Astrocyte (in vitro differentiated cells and primary cell): ENCODE measurements at regions not wholly inside any gene's neighbourhood (a gene's known extent, or its start where the extent isn't known, plus 50 kb on each side); places are given as distances from the start of the nearest gene placed in this dataset.

Experiments used
- DNase-seq: peaks from one replicate; pipeline ENCODE4 v3.0.0-alpha.2; 2010; ENCODE audit warnings: low read depth
- FAIRE-seq: peaks from 2 replicates; lab custom pipeline; 2011; peaks lifted over from hg19 to GRCh38; lab: Jason Lieb, UNC
- H2AFZ ChIP-seq: 2 replicates; pipeline ENCODE4 v1.6.0; 2012; ENCODE audit warnings: low read depth, low read length, inconsistent platforms
- H3K27ac ChIP-seq: 2 replicates; pipeline ENCODE4 v1.5.1; 2011; ENCODE audit warnings: low read depth, low read length, inconsistent platforms
- H3K27me3 ChIP-seq: 2 replicates; pipeline ENCODE4 v1.6.0; 2011; ENCODE audit warnings: low read length, inconsistent platforms; ENCODE audit not compliant: insufficient read depth
- H3K36me3 ChIP-seq: 2 replicates; pipeline ENCODE4 v1.5.1; 2011; ENCODE audit warnings: low read length, inconsistent platforms; ENCODE audit not compliant: insufficient read depth
- H3K4me1 ChIP-seq: 2 replicates; pipeline ENCODE4 v1.5.1; 2011; ENCODE audit warnings: low read length, inconsistent platforms; ENCODE audit not compliant: insufficient read depth
- H3K4me2 ChIP-seq: 2 replicates; pipeline ENCODE4 v1.6.0; 2012; ENCODE audit warnings: low read length, inconsistent platforms
- H3K4me3 ChIP-seq: 2 replicates; pipeline ENCODE4 v1.5.1; 2011; ENCODE audit warnings: low read depth, mild to moderate bottlenecking, low read length, inconsistent platforms; ENCODE audit not compliant: insufficient read depth
- H3K79me2 ChIP-seq: 2 replicates; pipeline ENCODE4 v1.6.0; 2012; ENCODE audit warnings: mild to moderate bottlenecking, low read length, inconsistent platforms; ENCODE audit not compliant: insufficient read depth
- H3K9ac ChIP-seq: 2 replicates; pipeline ENCODE4 v1.6.0; 2012; ENCODE audit warnings: mild to moderate bottlenecking, low read length, inconsistent platforms
- H3K9me3 ChIP-seq: 2 replicates; pipeline ENCODE4 v1.5.1; 2012; ENCODE audit warnings: low read depth, mild to moderate bottlenecking, low read length, inconsistent platforms; ENCODE audit not compliant: insufficient read depth
- H4K20me1 ChIP-seq: 2 replicates; pipeline ENCODE4 v1.6.0; 2012; ENCODE audit warnings: low read length, inconsistent platforms; ENCODE audit not compliant: insufficient read depth
- H3K27ac Mint-ChIP-seq: one replicate; pipeline ENCODE4 v1.8.0; 2021; ENCODE audit warnings: mild to moderate bottlenecking, mixed read lengths; ENCODE audit not compliant: unreplicated experiment
- H3K27me3 Mint-ChIP-seq: one replicate; pipeline ENCODE4 v1.8.0; 2021; ENCODE audit warnings: low read depth, mixed read lengths; ENCODE audit not compliant: unreplicated experiment
- H3K36me3 Mint-ChIP-seq: one replicate; pipeline ENCODE4 v1.8.0; 2021; ENCODE audit warnings: low read depth, mixed read lengths; ENCODE audit not compliant: unreplicated experiment
- H3K4me1 Mint-ChIP-seq: one replicate; pipeline ENCODE4 v1.8.0; 2021; ENCODE audit warnings: low read depth, mixed read lengths; ENCODE audit not compliant: unreplicated experiment
- H3K4me3 Mint-ChIP-seq: one replicate; pipeline ENCODE4 v1.8.0; 2021; ENCODE audit warnings: mild to moderate bottlenecking, moderate library complexity, mixed read lengths; ENCODE audit not compliant: unreplicated experiment
- H3K9me3 Mint-ChIP-seq: one replicate; pipeline ENCODE4 v1.8.0; 2021; ENCODE audit warnings: mild to moderate bottlenecking, mixed read lengths; ENCODE audit not compliant: unreplicated experiment
- EZH2 ChIP-seq: IDR thresholded peaks from 2 replicates; pipeline ENCODE4 v1.6.1; 2012; ENCODE audit warnings: mild to moderate bottlenecking, low read length, inconsistent platforms; ENCODE audit not compliant: insufficient read depth
- TF ChIP-seq, protein P1 (sequence below): IDR thresholded peaks from 2 replicates; pipeline ENCODE4 v1.5.1; 2011; ENCODE audit warnings: low read depth, mild to moderate bottlenecking, inconsistent platforms, low read length, moderate library complexity; ENCODE audit not compliant: insufficient read depth

DNA sequence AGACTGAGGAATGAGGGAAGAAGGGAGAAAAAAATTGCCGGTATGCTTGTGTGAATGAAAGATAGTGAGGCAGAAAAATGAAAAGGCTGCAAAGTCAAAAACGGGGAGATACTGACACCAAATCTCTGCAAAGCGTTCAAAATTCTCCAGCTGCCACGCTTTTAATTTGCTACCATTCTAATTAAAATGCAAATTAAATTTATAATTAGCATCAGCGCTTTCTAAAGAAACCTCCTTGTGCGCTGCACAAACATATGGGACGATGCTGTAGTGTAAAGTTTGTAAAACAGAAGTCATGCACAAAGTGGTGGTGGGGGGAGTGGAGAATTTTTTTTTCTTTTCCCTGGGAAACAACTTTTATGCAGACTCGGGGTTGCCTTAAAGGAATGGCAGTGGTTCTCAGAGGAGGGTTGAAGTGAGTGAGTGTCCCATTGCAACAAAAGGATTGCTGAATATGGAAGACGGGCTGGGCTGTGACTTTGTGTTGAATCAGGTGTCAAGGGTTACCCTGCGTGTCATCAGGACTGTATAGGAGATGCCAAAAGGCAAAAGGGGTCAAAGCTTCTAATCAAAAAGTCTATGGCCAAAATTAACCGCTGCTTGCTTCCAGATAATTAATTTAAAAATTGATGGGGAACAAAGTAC lies 472.2 kb downstream of the NR2F2 start:
- Mint-ChIP-seq H3K4me1 (no peaks in the 10 kb centered on the region), H3K4me3 (no peak overlapping the region), H3K27ac (no peak overlapping the region), H3K36me3 (no peaks in the 10 kb centered on the region), H3K9me3 (peaks cover under 1% of the 10 kb centered on the region), H3K27me3 (peaks cover 6% of the 10 kb centered on the region)
- no peak for FAIRE-seq
- Histone ChIP-seq H3K4me2 (no peak overlapping the region), H3K27me3 (no peaks in the 10 kb centered on the region), H3K27ac (no peak overlapping the region), H3K9ac (no peak overlapping the region), H4K20me1 (no peaks in the 10 kb centered on the region), H3K4me3 (no peak overlapping the region), H3K9me3 (peaks cover 2% of the 10 kb centered on the region), H3K79me2 (no peaks in the 10 kb centered on the region), H2AFZ (no peak overlapping the region), H3K4me1 (no peaks in the 10 kb centered on the region), H3K36me3 (no peaks in the 10 kb centered on the region)
- TF ChIP-seq, protein P1, sequence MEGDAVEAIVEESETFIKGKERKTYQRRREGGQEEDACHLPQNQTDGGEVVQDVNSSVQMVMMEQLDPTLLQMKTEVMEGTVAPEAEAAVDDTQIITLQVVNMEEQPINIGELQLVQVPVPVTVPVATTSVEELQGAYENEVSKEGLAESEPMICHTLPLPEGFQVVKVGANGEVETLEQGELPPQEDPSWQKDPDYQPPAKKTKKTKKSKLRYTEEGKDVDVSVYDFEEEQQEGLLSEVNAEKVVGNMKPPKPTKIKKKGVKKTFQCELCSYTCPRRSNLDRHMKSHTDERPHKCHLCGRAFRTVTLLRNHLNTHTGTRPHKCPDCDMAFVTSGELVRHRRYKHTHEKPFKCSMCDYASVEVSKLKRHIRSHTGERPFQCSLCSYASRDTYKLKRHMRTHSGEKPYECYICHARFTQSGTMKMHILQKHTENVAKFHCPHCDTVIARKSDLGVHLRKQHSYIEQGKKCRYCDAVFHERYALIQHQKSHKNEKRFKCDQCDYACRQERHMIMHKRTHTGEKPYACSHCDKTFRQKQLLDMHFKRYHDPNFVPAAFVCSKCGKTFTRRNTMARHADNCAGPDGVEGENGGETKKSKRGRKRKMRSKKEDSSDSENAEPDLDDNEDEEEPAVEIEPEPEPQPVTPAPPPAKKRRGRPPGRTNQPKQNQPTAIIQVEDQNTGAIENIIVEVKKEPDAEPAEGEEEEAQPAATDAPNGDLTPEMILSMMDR = no peak
- no peak for TF ChIP-seq EZH2
- DNase-seq = no peak

DNA sequence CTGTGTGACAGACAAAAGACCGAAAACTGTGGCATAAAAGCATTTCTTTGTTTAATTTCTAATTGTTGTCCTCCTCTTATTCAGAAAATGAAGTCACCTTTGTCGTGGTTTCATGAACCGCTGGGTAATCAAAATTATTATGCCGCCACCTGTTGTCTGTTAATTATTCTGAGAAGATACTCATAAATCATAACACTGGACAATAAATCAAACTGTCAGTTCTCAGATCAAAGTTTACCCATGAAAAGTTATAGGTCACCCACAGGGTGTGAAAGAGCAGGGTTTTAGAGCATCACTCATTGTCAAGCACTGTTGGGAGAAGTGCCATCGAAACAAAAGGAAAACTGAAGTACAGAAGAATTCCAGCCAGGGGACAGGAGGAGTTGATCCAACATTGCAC lies 474.3 kb downstream of the NR2F2 start:
- no peak for FAIRE-seq
- Mint-ChIP-seq H3K4me3 (no peak overlapping the region), H3K4me1 (no peaks in the 10 kb centered on the region), H3K9me3 (peaks cover 1% of the 10 kb centered on the region), H3K27ac (no peak overlapping the region), H3K27me3 (no peaks in the 10 kb centered on the region), H3K36me3 (no peaks in the 10 kb centered on the region)
- no peak overlapping the region for H3K4me2 ChIP-seq
- no peaks in the 10 kb centered on the region for H3K27me3 ChIP-seq
- no peak overlapping the region for H3K4me3 ChIP-seq
- peaks cover 2% of the 10 kb centered on the region for H3K9me3 ChIP-seq
- no peaks in the 10 kb centered on the region for H3K79me2 ChIP-seq
- no peaks in the 10 kb centered on the region for H3K36me3 ChIP-seq
- no peak overlapping the region for H3K27ac ChIP-seq
- TF ChIP-seq EZH2 = no peak
- TF ChIP-seq, protein P1 = no peak
- H3K9ac ChIP-seq = no peak overlapping the region
- H4K20me1 ChIP-seq = no peaks in the 10 kb centered on the region
- no peak for DNase-seq
- H2AFZ ChIP-seq = no peak overlapping the region
- H3K4me1 ChIP-seq = no peaks in the 10 kb centered on the region

DNA sequence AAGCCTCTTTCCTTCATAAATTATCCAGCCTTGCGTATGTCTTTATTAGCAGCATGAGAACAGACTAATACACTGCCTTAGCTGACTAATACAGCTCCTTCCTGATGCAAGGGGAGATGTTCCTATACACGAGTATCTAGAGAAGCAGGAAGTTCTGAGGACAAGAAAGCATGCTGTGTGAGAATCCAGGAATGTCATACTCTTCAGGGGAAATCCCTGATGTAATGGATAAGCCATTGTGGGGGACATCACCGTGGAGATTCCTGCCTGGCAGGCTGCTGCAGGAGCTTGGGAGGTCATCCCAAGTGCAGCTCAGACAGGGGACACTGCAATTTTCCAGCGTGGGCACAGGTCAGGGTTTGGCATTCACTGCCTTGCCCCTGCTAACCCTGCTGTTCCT lies 476.9 kb downstream of the NR2F2 start:
- H3K4me2 ChIP-seq = no peak overlapping the region
- no peaks in the 10 kb centered on the region for H3K4me1 ChIP-seq
- H2AFZ ChIP-seq = no peak overlapping the region
- Mint-ChIP-seq H3K4me3 (no peak overlapping the region), H3K4me1 (no peaks in the 10 kb centered on the region), H3K27ac (no peak overlapping the region), H3K36me3 (no peaks in the 10 kb centered on the region), H3K27me3 (peaks cover 2% of the 10 kb centered on the region), H3K9me3 (peaks cover 1% of the 10 kb centered on the region)
- H3K9me3 ChIP-seq = peaks cover 2% of the 10 kb centered on the region
- H3K4me3 ChIP-seq = no peak overlapping the region
- TF ChIP-seq, protein P1 = no peak
- TF ChIP-seq EZH2 = no peak
- no peak overlapping the region for H3K27ac ChIP-seq
- DNase-seq = no peak
- no peak overlapping the region for H3K9ac ChIP-seq
- H3K36me3 ChIP-seq = no peaks in the 10 kb centered on the region
- H4K20me1 ChIP-seq = no peaks in the 10 kb centered on the region
- no peak for FAIRE-seq
- no peaks in the 10 kb centered on the region for H3K27me3 ChIP-seq
- no peaks in the 10 kb centered on the region for H3K79me2 ChIP-seq
